T-helper 2 cell treated with Interferon-gamma antibody and Interleukin-4, amounts not matched to agents 100 ng/mL and 5 ng/mL, for 36 hours (primary cell): ENCODE measurements at regions not wholly inside any gene's neighbourhood (a gene's known extent, or its start where the extent isn't known, plus 50 kb on each side); places are given as distances from the start of the nearest gene placed in this dataset.
"Not testable (repeated sequence)": the region's sequence is repeated elsewhere in the genome, so short reads cannot be mapped to it uniquely, and the experiment has no call there.

Experiments
- intact Hi-C: fragments of 100-400 bp; cut with micrococcal nuclease; formaldehyde crosslinking; loops from one replicate; pipeline ENCODE4 v1.15.1; 2023

- intact Hi-C loops: no loop called here
These were observed 232.3 kb downstream of the TLR4 start for GRCh38 chr9:117936185-117937130.

GRCh38 chr9:117938086-117938485 lies 233.9 kb downstream of the TLR4 start:
- intact Hi-C loops: no loop called here

DNA sequence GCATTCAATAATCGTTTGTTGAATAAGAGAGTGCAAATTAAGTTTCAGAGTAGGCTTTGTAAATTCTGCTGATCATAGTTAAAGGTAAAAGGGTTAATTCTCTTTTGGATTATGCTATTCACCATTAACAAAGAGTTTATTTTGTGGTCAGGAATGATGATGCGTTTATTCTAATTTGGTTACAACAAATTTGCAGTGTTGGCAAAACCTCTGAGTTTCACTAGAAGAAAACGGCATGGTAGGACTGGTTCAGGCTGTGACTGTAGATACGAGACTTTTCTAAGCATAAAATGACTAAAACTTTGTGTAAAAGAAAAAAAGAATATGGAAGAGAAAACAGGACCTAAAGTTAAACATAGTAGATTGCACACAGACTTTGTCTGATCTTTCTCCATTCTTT lies 234.7 kb downstream of the TLR4 start:
- intact Hi-C loops: no loop called here

DNA sequence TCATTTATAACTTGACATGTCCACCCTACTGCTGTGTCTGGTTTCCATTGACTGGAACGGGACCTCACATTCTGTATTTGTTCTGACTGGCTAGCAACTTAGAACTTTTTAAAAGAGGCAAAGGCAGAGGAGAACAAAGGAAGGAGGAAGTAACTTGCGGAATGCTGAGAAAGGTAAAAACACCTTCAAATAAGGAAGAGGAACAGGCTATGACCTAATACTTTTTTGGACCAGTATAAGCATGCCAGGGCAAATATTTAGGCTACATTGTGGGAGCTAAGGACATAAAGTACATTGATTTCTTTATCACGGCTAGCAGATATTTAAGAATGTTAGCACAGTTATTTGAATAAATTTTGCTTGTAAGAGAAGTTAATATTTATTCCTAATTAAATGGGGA lies 240.5 kb downstream of the TLR4 start:
- intact Hi-C loops: not testable (repeated sequence)

GRCh38 chr9:117945286-117945685 lies 241.1 kb downstream of the TLR4 start:
- intact Hi-C loops: no loop called here

DNA sequence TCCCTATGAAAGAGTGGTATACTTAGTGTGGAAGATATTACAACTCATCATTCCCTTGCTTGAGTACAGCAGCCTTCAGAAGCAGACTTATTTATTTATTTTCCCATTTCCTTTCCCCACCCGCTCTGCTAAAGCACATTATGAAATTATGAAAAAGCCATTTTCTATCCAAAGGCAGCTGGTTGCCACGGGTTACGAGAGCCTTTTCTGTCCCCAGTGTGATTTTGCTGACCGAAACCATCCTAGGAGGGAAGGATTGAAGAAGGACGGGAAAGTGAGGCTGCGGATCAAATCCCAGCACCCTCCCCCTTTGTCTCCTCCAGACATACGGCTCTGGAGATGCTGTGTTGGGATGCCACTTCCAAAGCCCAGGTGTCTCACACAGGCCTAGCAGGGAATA lies 246.9 kb downstream of the TLR4 start:
- intact Hi-C loops: no loop called here

- intact Hi-C loops: no loop called here
These were observed 248.4 kb downstream of the TLR4 start for GRCh38 chr9:117952581-117952980.

DNA sequence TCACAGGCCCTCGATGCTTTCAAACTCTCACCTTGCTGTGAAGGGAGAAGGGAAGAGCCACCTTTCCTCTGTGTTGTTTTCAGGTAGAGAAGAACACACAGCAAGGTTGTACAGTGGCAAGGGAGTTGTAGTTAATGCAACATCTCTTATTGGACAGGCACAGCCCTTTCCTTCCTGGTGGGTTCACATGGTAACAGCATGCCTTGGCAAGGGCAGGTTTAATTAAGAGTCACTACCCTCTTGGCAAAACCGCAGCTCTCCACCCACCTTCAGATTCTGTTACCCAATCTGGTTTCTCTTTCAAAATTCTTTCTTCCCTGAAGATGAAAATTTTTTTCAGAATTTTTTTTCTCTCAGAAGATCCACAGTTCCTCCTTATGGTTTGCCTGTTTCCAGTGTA lies 253.1 kb downstream of the TLR4 start:
- intact Hi-C loops: no loop called here

- intact Hi-C loops: no loop called here
These were observed 254.5 kb downstream of the TLR4 start for GRCh38 chr9:117958726-117959125.

- intact Hi-C loops: no loop called here
These were observed 259.4 kb downstream of the TLR4 start for GRCh38 chr9:117963493-117964090.

- intact Hi-C loops: no loop called here
These were observed 266.3 kb downstream of the TLR4 start for GRCh38 chr9:117970276-117971050.

DNA sequence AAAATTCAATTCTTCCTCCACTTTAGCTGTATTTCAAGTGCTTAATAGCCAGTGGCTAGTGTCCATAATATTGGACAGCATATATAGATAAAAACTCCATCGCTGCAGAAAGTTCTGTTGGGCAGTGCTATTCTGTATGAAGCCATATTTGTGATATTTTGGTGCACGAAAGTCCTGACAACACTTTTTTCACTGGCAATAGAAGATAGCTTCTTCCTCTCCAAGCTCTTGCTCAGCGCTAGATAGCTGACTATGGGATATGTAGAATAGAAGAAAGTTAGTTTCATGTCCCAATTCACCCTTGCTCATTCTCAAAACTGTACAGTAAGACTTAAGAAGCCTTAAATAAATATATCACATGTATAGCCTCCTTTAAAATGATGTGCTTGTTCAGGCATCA lies 269.9 kb downstream of the TLR4 start:
- intact Hi-C loops: no loop called here

DNA sequence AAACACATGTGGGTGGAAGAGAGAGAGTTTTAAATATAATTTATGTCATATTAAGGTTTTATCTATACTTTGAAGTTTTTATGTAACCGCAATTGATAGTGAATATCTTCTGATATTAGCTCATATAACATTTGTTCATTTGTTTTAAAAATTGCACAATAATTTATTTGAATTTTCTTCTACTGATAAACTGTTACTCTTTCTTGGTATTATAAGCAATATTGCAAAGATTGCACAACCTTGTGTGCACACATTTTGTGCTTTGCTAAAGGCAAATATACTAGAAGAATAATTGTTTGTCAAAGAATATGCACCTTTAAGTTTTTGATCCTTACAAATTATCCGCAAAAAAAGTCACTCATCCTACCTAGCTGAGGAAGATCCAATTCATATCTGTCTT lies 275.7 kb downstream of the TLR4 start:
- intact Hi-C loops: no loop called here

DNA sequence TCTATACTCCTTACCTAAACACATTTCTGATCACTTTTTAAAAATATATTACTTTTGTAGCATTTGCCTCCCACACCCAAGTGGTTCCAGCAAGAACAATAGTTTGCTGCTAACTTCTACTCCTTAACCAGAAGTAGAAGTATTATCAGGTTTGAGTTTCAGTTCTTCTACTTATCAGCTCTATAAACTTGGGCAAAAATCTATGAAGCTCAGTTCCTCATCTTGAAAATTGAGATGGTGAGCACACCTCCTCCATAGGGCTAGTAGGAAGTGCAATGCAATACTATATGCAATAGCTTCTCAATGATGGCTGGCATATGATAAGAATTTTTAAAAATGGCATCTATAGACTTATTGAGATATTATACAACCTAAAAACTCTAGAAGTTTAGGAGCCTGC lies 283.7 kb downstream of the TLR4 start:
- intact Hi-C loops: no loop called here

DNA sequence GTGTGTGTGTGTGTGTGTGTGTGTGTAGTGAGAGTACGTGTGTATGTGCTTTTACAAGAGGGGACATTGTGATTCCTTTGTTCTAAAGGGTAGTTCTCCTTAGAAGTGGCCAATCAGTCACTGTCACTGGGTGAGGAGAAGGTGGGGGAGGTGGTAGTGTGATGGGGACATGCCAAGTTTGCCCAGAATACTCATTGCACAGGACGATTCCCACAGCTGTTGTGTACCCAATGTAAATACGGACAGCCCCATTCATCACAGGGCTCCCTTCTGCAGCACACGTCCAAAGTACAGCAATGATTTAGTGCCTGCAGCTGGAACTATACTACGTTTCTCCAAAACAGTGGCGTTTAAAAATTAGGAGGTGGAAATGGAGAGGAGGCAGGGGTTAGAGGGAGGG lies 287.8 kb downstream of the TLR4 start:
- intact Hi-C loops: no loop called here

- intact Hi-C loops: no loop called here
These were observed 296.4 kb downstream of the TLR4 start for GRCh38 chr9:118000581-118000980.

GRCh38 chr9:118003240-118003639 lies 299.0 kb downstream of the TLR4 start:
- intact Hi-C loops: no loop called here

DNA sequence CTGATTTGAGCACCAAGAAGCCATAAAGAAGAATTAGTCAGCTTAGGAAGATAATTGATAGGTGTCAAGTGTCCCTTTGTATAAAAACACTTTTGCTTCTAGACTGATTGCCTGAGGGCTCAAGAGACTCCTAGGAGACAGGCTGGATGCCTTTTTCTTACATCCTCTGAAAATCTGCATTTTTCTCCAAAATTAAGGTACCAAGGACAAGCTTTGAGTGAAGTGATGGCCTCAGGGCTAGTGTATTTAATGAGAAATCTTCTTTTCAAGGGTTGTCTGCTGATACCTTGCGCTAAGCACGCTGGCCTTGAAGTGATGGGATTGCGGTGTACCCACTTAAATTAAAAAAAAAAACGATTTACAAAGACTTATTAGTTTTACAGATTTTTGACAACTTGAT lies 304.0 kb downstream of the TLR4 start:
- intact Hi-C loops: no loop called here

GRCh38 chr9:118009614-118010013 lies 305.4 kb downstream of the TLR4 start:
- intact Hi-C loops: no loop called here

- intact Hi-C loops: no loop called here
These were observed 313.5 kb downstream of the TLR4 start for GRCh38 chr9:118017607-118018122.

DNA sequence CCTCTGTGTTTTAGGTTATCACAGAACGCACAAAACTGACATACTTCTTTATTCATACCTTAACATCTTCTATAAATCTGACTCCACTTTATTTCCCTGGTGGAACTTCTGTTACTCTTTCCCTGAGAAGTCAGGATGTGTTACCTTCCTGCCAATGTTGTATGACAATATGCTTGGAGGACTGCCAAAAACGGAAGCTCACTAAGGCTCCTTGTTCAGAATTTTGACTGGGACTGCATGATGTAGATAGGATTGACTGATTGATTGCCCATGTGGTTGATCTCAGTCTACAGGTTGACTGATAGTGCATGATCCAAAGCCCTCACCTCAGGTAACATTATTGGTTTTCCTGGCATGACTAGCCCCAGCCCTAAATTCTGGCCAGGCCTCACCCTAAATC lies 319.4 kb downstream of the TLR4 start:
- intact Hi-C loops: no loop called here

DNA sequence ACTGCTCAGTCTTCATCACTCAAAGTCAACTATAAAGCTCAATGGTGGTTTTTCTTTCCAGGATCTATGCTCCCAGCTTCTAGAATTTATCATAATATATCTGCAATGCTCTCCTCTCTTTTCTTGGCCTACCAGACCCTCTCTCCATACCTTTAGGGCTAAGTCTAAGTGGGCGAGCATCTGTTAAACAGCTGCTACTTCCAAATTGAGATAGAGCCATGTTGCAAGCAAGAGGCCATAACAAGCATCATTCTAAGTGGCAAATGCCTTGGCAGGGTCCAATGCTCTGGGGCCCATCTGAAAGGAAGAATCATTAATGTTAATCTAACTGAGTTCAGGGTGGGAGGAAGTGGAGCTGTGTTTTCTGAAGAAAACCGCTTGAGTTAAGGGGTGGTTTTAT lies 324.0 kb downstream of the TLR4 start:
- intact Hi-C loops: no loop called here
